K562 (cell line): ENCODE measurements at regions not wholly inside any gene's neighbourhood (a gene's known extent, or its start where the extent isn't known, plus 50 kb on each side); places are given as distances from the start of the nearest gene placed in this dataset.

ENCODE experiments used
- ATAC-seq: fragments of 200-7000 bp; cut with Tn5 transposase; 3 replicates; pipeline ENCODE4 v1.9.1; 2020; ENCODE audit warnings: moderate library complexity
- BruUV-seq: library from RNA; stranded (reverse); fragments of 400-500 nt; replicated peaks from 2 replicates; lab custom pipeline; 2021; lab: Mats Ljungman, UMichigan
- CTCF ChIA-PET: fragments of 300-600 bp; formaldehyde crosslinking; extraction: SDS; loops from one replicate; lab custom pipeline; 2021; ENCODE audit warnings: low intra/inter-chr PET ratio; lab: Yijun Ruan, JAX
- POLR2A ChIA-PET: fragments of 300-600, 350-650 bp; sonication (Branson Sonifier 250); formaldehyde crosslinking; extraction: SDS; loops from one replicate; lab custom pipeline; 2021; ENCODE audit warnings: antibody characterized with exemption, inconsistent platforms; lab: Yijun Ruan, JAX
- DNase-seq, 4 experiments: peaks; one replicate each; pipeline versions ENCODE4 v3.0.0 to v3.0.0-alpha.2; 2011 to 2018; ENCODE audit warnings: low spot score in 3 of 4, mixed read lengths in 3 of 4; ENCODE audit errors: extremely low read depth in 1 of 4
- FAIRE-seq: peaks from 2 replicates; lab custom pipeline; 2011; peaks lifted over from hg19 to GRCh38; lab: Jason Lieb, UNC
- H2AFZ ChIP-seq: 2 replicates; pipeline ENCODE4 v1.6.0; 2011; ENCODE audit warnings: low read depth, low read length, control low read depth, inconsistent platforms
- H3K27ac ChIP-seq: fragments of 200-600 bp; 3 replicates; pipeline ENCODE4 v1.8.0; 2011; ENCODE audit warnings: low read depth, mild to moderate bottlenecking, control low read depth, inconsistent platforms, low read length, moderate library complexity, mixed read lengths; ENCODE audit errors: extremely low read depth
- H3K27me3 ChIP-seq, 2 experiments: fragments of 300-600 bp in 1 of 2; 2 replicates in 1 of 2; 3 replicates in 1 of 2; pipeline versions ENCODE4 v1.6.0 to v1.8.0; 2011; ENCODE audit warnings: inconsistent platforms in 2 of 2, low read length in 2 of 2, mild to moderate bottlenecking in 1 of 2, mixed read lengths in 1 of 2, moderate library complexity in 1 of 2; ENCODE audit not compliant: control insufficient read depth in 2 of 2, insufficient read depth in 2 of 2
- H3K36me3 ChIP-seq: fragments of 300-600 bp; 3 replicates; pipeline ENCODE4 v1.8.0; 2011; ENCODE audit warnings: mild to moderate bottlenecking, low read length, inconsistent platforms; ENCODE audit not compliant: control insufficient read depth, insufficient read depth
- H3K4me1 ChIP-seq, 2 experiments: fragments of 200-600 bp in 1 of 2; replicated peaks in 1 of 2; 2 replicates in 1 of 2; 3 replicates in 1 of 2; pipeline versions ENCODE4 v1.5.1 to v1.8.0; 2011; ENCODE audit warnings: inconsistent platforms in 2 of 2, low read length in 2 of 2, mild to moderate bottlenecking in 1 of 2, mixed read lengths in 1 of 2, moderate library complexity in 1 of 2; ENCODE audit not compliant: control insufficient read depth in 2 of 2, insufficient read depth in 2 of 2
- H3K4me2 ChIP-seq: 2 replicates; pipeline ENCODE4 v1.6.1; 2011; ENCODE audit warnings: low read length, control low read depth, inconsistent platforms, mixed read lengths; ENCODE audit not compliant: insufficient read depth
- H3K4me3 ChIP-seq: fragments of 200-600 bp; sonication (generic), shearing (Covaris generic); 2 replicates; pipeline ENCODE4 v1.5.1; 2016; ENCODE audit warnings: control low read depth, inconsistent platforms
- H3K79me2 ChIP-seq: fragments of 200-600 bp; 3 replicates; pipeline ENCODE4 v1.8.0; 2011; ENCODE audit warnings: low read length, inconsistent platforms; ENCODE audit not compliant: control insufficient read depth, insufficient read depth
- H3K9ac ChIP-seq, 2 experiments: 2 replicates each; pipeline versions ENCODE4 v1.6.0 to v1.6.1; 2011; ENCODE audit warnings: low read depth in 2 of 2, low read length in 2 of 2, control low read depth in 1 of 2, inconsistent platforms in 1 of 2, mild to moderate bottlenecking in 1 of 2, mixed read lengths in 1 of 2; ENCODE audit not compliant: insufficient read depth in 1 of 2
- H3K9me1 ChIP-seq: one replicate; pipeline ENCODE4 v1.6.0; 2011; ENCODE audit warnings: inconsistent platforms, mild to moderate bottlenecking, low read length, moderate library complexity; ENCODE audit not compliant: control insufficient read depth, insufficient read depth
- H3K9me3 ChIP-seq: replicated peaks from 2 replicates; pipeline ENCODE4 v1.5.1; 2011; ENCODE audit warnings: low read depth, low read length, inconsistent platforms; ENCODE audit not compliant: control insufficient read depth, insufficient read depth
- H4K20me1 ChIP-seq: replicated peaks from 2 replicates; pipeline ENCODE4 v1.6.1; 2011; ENCODE audit warnings: low read length, inconsistent platforms, mixed read lengths; ENCODE audit not compliant: control insufficient read depth, insufficient read depth
- BHLHE40 ChIP-seq: IDR thresholded peaks from 2 replicates; pipeline ENCODE4 v1.6.1; 2011; ENCODE audit warnings: low read length, improper control_type of control experiment
- DACH1 ChIP-seq: fragments of 450-650 bp; IDR thresholded peaks from 2 replicates; pipeline ENCODE4 v1.6.1; 2018; ENCODE audit not compliant: partially characterized antibody
- EZH2 ChIP-seq: IDR thresholded peaks from 2 replicates; pipeline ENCODE4 v1.6.1; 2012; ENCODE audit warnings: low read depth, mild to moderate bottlenecking, inconsistent platforms, low read length, borderline replicate concordance
- FOXA1 ChIP-seq: fragments of 450-650 bp; IDR thresholded peaks from 2 replicates; pipeline ENCODE4 v1.6.1; 2016; ENCODE audit warnings: mild to moderate bottlenecking, borderline replicate concordance
- HEY1 ChIP-seq: fragments of 250-450 bp; sonication (Bioruptor Pico); IDR thresholded peaks from 2 replicates; pipeline ENCODE4 v1.5.0; 2020; ENCODE audit warnings: mild to moderate bottlenecking, moderate library complexity, borderline replicate concordance
- HIVEP1 ChIP-seq: fragments of 250-450 bp; sonication (Bioruptor Pico); IDR thresholded peaks from 2 replicates; pipeline ENCODE4 v1.4.0; 2020; ENCODE audit warnings: mild to moderate bottlenecking
- HMGN3 ChIP-seq: IDR thresholded peaks from 2 replicates; pipeline ENCODE4 v1.6.1; 2011; ENCODE audit warnings: borderline replicate concordance, low read depth, mild to moderate bottlenecking, mixed read lengths, low read length; ENCODE audit not compliant: insufficient read length; ENCODE audit errors: extremely low read depth
- HOXB6 ChIP-seq: fragments of 250-450 bp; sonication (Bioruptor Pico); IDR thresholded peaks from 2 replicates; pipeline ENCODE4 v1.5.1; 2022; ENCODE audit warnings: mild to moderate bottlenecking, borderline replicate concordance
- KDM4B ChIP-seq, 2 experiments: fragments of 450-650 bp in 1 of 2; sonication (generic) in 1 of 2; IDR thresholded peaks; 2 replicates each; pipeline ENCODE4 v1.6.1; 2016 to 2017; ENCODE audit warnings: borderline replicate concordance in 2 of 2, antibody characterized with exemption in 1 of 2, low read depth in 1 of 2, mild to moderate bottlenecking in 1 of 2
- MCM3 ChIP-seq: fragments of 450-650 bp; IDR thresholded peaks from 2 replicates; pipeline ENCODE4 v1.6.1; 2016
- MYNN ChIP-seq, 2 experiments: sonication (generic); formaldehyde crosslinking in 1 of 2; IDR thresholded peaks; 2 replicates each; pipeline versions ENCODE4 v1.5.0 to v1.6.1; 2016 to 2020; ENCODE audit warnings: antibody characterized with exemption in 1 of 2, missing genetic modification reagents in 1 of 2
- PHTF2 ChIP-seq: fragments of 250-450 bp; sonication (Bioruptor Pico); IDR thresholded peaks from 2 replicates; pipeline ENCODE4 v1.5.0; 2021; ENCODE audit warnings: mild to moderate bottlenecking
- SP2 ChIP-seq: IDR thresholded peaks from 2 replicates; pipeline ENCODE4 v1.6.1; 2011; ENCODE audit warnings: mild to moderate bottlenecking, low read depth, low read length, moderate library complexity; ENCODE audit not compliant: poor library complexity, severe bottlenecking; ENCODE audit errors: extremely low read depth
- SRSF3 ChIP-seq: fragments of 200-400 bp; formaldehyde crosslinking; IDR thresholded peaks from 2 replicates; pipeline ENCODE4 v1.6.1; 2016; ENCODE audit warnings: mild to moderate bottlenecking, low read length, moderate library complexity; ENCODE audit not compliant: insufficient read depth
- THRB ChIP-seq: fragments of 450-650 bp; formaldehyde crosslinking; conservative IDR thresholded peaks from 2 replicates; pipeline ENCODE4 v1.4.0; 2022; ENCODE audit warnings: mild to moderate bottlenecking, missing genetic modification characterization
- USF2 ChIP-seq: sonication (generic); formaldehyde crosslinking; IDR thresholded peaks from 2 replicates; pipeline ENCODE4 v1.5.0; 2020; ENCODE audit warnings: missing genetic modification reagents
- ZNF121 ChIP-seq: sonication (generic); formaldehyde crosslinking; conservative IDR thresholded peaks from 2 replicates; pipeline ENCODE4 v1.8.0; 2022; ENCODE audit warnings: missing genetic modification reagents
- ZNF175 ChIP-seq: fragments of 200-800 bp; sonication (Bioruptor generic); IDR thresholded peaks from 2 replicates; pipeline ENCODE4 v1.6.1; 2016; ENCODE audit warnings: low read depth, mild to moderate bottlenecking, missing genetic modification characterization, missing compliant biosample characterization
- ZNF398 ChIP-seq: fragments of 250-450 bp; sonication (Bioruptor Pico); IDR thresholded peaks from 2 replicates; pipeline ENCODE4 v1.8.0; 2021; ENCODE audit warnings: moderate library complexity, mild to moderate bottlenecking, inconsistent platforms
- ZNF408 ChIP-seq: fragments of 250-450 bp; sonication (Bioruptor Pico); IDR thresholded peaks from 2 replicates; pipeline ENCODE4 v1.4.0; 2020; ENCODE audit warnings: low read depth, mild to moderate bottlenecking, moderate library complexity
- WGBS: fragments of 100-300 bp; shearing (Covaris generic); methylation state at CpG from one replicate; pipeline ENCODE4 v1.1.6; 2016; ENCODE audit warnings: low coverage, mixed read lengths; ENCODE audit not compliant: insufficient coverage; ENCODE audit errors: missing lambda C conversion rate; 5-methylcytosine and 5-hydroxymethylcytosine counted together
- in situ Hi-C: fragments of 300-500 bp; cut with MboI; formaldehyde crosslinking; loops from 4 replicates; pipeline ENCODE4 v1.15.0; 2018; ENCODE audit warnings: inconsistent platforms, mixed read lengths
- intact Hi-C: fragments of 100-400 bp; cut with micrococcal nuclease; formaldehyde crosslinking; loops from 2 replicates; pipeline ENCODE4 v1.14.2; 2022

GRCh38 chr11:112874980-112875379, 86.2 kb upstream of the NCAM1 start:
- CTCF ChIA-PET: no interaction called here
- FAIRE-seq: no peak
- intact Hi-C loops: no loop called here
- TF ChIP-seq KDM4B (IDR thresholded peaks at IDR 0.05; ENCODE audit: borderline replicate concordance in 2 of 2, low read depth in 1 of 2): no peak
- TF ChIP-seq HEY1 (CRISPR knock-in tag): no peak
- no peak for TF ChIP-seq HIVEP1 (CRISPR knock-in tag)
- no peak for TF ChIP-seq ZNF175 (CRISPR knock-in tag)
- TF ChIP-seq FOXA1: no peak
- no peak for TF ChIP-seq THRB (CRISPR knock-in tag)
- no peak for TF ChIP-seq BHLHE40
- no peak for TF ChIP-seq DACH1
- no peak for TF ChIP-seq MYNN (IDR thresholded peaks at IDR 0.05)
- TF ChIP-seq MYNN (CRISPR knock-in tag; IDR thresholded peaks at IDR 0.05): no peak
- TF ChIP-seq ZNF398 (CRISPR knock-in tag): no peak
- TF ChIP-seq EZH2: no peak
- TF ChIP-seq ZNF408 (CRISPR knock-in tag): no peak
- TF ChIP-seq MCM3: no peak
- TF ChIP-seq HMGN3: no peak
- TF ChIP-seq SRSF3: no peak
- no peak for TF ChIP-seq SP2
- no peak for TF ChIP-seq PHTF2 (CRISPR knock-in tag)
- TF ChIP-seq ZNF121 (CRISPR knock-in tag): no peak
- TF ChIP-seq HOXB6: no peak
- no peak for TF ChIP-seq USF2 (CRISPR knock-in tag)
- TF ChIP-seq, all 486 proteins: peak for 0
- Histone ChIP-seq H3K79me2 (no peaks in the 10 kb centered on the region), H2AFZ (no peak overlapping the region), H3K27ac (no peak overlapping the region), H3K4me3 (no peak overlapping the region), H3K4me2 (no peak overlapping the region), H4K20me1 (no peaks in the 10 kb centered on the region), H3K27me3 (no peaks in the 10 kb centered on the region; a peak in 1 of 5 replicates), H3K4me1 (no peaks in the 10 kb centered on the region), H3K9ac (no peak overlapping the region), H3K9me3 (no peaks in the 10 kb centered on the region), H3K9me1 (no peaks in the 10 kb centered on the region), H3K36me3 (no peaks in the 10 kb centered on the region)
- BruUV-seq: no TSS peak
- in situ Hi-C loops: no loop called here
- WGBS: 4% methylated on average over 3 of the region's 3 CpGs
- POLR2A ChIA-PET: no interaction called here
- ATAC-seq (no peak), DNase-seq (no peak)
